ENCODE measurements at regions not wholly inside any gene's neighbourhood (a gene's known extent, or its start where the extent isn't known, plus 50 kb on each side); places are given as distances from the start of the nearest gene placed in this dataset.
"Not testable (repeated sequence)": the region's sequence is repeated elsewhere in the genome, so short reads cannot be mapped to it uniquely, and the experiment has no call there.

DNA sequence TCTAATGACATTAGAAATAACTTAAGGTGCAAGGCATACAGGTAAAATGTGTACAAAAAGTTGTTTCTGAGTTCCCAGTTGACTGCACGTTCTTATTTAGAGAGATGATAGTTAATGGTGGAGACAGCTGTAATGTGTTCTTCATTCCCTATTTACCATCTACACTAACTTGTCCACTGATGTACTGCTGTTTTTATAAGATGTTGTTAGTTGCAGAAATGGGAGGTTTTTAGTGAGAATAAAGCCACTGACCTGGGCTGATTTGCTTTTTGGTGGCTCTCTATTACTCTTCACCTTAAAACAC lies 122.9 kb upstream of the LYPLAL1 start:
- DNase-seq (ENCODE audit: low read depth) = no peak

DNA sequence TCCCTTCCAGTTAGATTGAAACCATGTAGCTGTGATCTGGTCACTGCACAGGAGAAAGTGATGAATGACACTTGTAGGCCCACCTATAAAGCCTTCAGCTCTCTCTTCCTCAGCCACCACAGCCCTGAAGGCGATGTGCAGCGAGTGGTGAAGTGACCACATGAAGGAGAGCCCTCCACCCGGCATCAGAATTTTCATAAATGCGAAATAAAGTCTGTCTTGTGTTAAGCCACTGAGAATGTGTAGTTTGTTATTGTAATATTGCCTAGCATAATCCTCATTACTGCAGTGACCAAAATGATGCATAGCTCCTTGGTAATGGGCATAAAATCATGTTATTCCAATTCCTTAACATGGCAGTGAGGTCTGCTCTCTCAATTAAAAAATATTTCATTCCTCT lies 122.1 kb upstream of the LYPLAL1 start:
- DNase-seq (ENCODE audit: low read depth) = no peak

DNA sequence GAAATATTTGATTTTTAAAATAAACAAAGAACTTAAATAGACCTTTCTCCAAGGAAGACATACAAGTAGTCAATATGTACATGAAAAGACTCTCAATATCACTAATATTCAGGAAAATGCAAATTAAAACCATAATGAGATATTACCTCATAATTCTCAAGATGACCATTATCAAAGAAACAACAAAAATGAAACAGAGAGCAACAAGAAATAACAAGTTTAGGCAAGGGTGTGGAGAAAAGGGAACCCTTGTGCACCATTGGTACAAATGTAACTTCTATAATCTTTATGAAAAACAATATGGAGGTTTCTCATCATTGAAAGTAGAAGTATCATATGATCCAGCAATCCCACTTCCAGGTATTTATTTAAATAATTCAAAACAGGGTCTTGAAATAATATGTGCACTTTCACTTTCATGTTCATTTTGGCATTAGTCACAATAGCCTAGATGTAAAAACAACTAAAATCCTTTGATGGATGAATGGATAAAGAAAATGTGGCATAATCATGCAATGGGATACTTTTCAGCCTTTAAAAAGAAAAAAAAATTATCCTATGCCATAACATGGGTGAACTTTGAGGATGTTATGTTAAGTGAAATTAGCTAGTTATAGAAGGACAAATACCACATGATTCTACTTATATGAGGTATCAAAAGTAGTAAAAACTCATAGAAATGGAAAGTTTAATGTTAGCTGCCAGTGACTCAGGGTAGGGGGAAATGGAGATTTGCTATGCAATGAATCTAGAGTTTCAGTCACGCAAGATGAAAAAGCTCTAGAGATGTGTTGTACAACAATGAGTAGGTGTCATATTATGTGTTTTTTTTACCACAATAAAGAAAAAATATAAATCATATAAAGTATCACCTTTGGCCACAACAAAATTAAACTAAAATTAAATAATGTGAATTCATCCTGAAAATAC lies 114.5 kb upstream of the LYPLAL1 start:
- DNase-seq (ENCODE audit: low read depth) = peak; percentile 2

- no peak for DNase-seq (ENCODE audit: low read depth)
Measured at GRCh38 chr1:219060798-219061197, 112.9 kb upstream of the LYPLAL1 start.

DNA sequence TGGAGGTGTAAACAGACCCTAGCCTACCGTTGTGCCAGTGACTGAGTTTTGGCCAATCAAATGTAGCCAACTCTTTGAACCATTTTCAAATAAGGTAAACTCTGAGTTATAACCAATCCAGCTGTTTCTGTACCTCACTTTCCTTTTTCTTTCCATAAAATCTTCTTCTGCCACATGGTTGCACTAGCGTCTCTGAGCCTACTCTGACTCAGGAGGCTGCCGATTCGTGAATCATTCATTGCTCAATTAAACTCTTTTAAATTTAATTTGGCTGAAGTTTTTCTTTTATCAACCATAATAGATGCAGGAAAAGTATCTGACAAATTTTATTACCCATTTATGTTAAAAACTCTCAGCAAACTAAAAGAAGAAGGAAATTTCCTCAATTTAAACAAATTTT lies 111.5 kb upstream of the LYPLAL1 start:
- peak; percentile 26 for DNase-seq (ENCODE audit: low read depth)

DNA sequence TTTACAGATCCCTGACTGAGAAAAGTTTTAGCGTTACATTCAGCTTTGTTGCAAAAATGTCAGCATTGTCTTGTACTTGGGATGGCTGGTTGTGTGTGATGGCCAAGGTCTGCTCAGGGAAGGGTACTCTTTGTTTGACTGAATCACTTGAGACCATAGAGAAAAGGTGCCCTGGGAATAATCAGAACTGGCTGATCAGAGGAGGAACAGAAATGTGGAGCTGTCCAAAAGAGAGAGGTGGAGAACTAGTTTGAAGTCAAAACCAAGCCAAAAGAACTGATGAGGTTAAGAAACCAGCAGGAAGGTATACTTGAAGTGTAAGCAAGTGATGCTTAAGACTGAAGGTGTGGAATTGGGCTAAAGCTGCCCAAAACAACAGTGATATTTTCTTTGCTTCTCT lies 107.6 kb upstream of the LYPLAL1 start:
- DNase-seq (ENCODE audit: low read depth) = no peak

- DNase-seq (ENCODE audit: low read depth) = peak; percentile 68
Measured at GRCh38 chr1:219066631-219067349, 106.9 kb upstream of the LYPLAL1 start.

DNA sequence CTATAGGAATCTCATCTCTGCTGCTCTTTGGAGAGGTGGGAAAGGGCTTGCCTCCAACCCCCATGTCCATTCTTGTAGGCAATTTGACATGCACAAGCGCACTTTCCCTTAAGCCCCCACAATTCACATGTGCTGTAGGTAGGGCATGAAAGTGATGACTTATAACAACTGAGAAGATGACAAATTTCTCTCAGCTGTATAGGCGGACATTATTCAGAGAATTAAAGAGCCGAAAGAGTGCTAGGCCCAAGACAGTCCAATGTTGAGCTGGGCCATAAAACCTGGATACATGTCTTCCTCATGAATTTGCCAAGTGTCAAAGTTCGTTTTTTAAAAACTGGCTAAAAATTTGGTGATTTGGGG lies 106.3 kb upstream of the LYPLAL1 start:
- no peak for DNase-seq (ENCODE audit: low read depth)

DNA sequence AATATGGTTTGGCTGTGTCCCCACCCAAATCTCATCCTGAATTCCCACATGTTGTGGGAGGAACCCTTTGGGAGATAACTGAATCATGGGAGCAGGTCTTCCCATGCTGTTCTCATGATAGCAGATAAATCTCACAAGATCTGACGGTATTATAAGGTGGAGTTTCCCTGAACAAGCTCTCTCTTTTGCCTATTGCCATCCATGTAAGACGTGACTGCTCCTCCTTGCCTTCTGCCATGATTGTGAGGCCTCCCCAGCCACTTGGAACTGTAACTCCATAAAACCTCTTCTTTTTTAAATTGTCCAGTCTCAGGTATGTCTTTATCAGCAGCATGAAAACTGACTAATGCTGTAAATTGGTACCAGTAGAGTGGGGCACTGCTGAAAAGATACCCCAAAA lies 103.3 kb upstream of the LYPLAL1 start:
- not testable (repeated sequence) for DNase-seq (ENCODE audit: low read depth)

DNA sequence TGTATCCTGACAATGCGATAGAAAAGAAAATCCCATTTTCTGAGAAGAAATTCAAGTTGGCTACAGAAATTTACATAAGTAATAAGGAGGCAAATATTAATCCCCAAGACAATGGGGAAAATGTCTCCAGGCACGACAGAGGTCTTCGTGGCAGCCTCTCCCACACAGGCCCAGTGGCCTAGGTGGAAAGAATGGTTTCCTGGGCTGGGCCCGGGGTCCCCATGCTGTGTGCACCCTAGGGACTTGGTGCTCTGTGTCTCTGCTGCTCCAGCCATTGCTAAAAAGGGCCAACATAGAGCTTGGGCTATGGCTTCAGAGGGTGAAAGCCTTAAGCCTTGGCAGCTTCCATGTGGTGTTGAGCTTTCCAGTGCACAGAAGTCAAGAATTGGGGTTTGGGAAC lies 102.5 kb upstream of the LYPLAL1 start:
- no peak for DNase-seq (ENCODE audit: low read depth)

- no peak for DNase-seq (ENCODE audit: low read depth)
Measured at GRCh38 chr1:219072329-219072728, 101.3 kb upstream of the LYPLAL1 start.

- no peak for DNase-seq (ENCODE audit: low read depth)
Measured at GRCh38 chr1:219074084-219074728, 99.5 kb upstream of the LYPLAL1 start.

DNA sequence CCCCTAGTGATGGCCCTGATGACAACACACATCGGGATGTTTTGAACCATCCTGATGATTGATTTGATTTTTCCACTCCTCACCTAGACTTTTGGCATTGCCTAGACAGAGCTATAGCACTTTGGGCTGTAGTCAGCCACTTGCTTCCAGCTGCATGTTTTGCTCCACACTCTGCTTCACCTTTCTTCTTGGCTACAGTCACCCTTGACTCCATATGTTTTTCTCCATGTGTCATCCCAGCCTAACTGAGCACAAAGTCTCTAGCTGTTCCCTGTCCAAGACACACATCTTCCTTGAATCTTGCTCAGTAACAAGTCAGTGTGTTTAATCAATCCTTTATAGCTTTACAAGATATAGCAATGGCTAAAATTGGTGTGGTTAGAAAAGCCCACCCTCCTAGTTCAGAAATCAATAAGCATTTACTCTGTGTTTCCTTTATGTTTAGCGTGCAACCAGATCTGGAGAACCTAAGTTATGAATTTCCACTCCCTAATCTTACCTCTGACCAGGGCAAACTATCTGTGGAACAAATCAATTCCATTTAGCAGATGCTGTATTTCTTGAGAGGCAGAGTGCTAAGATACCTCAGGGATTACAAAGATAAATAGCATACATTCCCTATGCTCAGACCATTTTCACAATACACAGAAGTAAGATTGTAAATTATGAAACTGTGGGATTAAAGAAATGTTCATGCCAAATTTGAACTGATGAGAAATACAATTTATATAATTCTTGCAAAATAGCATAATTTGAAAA lies 98.4 kb upstream of the LYPLAL1 start:
- no peak for DNase-seq (ENCODE audit: low read depth)

DNA sequence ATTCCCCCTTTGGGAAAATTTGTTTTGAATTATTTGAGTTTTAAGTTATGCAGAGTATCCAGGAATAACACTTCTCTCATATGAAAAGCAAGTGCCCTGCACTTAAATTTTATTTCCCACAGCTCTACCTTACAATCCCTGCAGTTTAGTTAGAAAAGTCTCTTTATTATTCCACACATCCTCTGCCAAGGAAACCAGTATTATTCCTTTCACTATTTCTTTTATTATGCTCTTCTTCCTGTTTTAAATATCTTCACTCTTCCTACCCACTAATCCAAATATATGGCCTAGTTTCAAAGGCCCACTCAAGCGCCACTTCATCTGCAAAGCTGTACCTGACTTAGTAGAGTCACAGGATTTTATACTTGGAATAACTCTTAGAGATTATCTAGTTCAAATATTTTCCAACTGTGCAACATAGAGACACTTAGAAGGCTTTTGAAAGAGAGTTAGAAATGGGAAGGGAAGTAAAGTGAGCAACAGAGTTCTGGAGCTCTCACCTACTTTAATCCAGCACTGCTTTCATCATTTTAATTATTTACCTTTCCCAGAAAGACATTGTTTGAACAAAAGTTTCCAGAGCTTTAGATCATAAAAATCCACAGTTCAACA lies 97.2 kb upstream of the LYPLAL1 start:
- DNase-seq (ENCODE audit: low read depth) = no peak

- not testable (repeated sequence) for DNase-seq (ENCODE audit: low read depth)
Measured at GRCh38 chr1:219077767-219078166, 95.9 kb upstream of the LYPLAL1 start.

- DNase-seq (ENCODE audit: low read depth) = no peak
Measured at GRCh38 chr1:219081943-219082925, 91.4 kb upstream of the LYPLAL1 start.

DNA sequence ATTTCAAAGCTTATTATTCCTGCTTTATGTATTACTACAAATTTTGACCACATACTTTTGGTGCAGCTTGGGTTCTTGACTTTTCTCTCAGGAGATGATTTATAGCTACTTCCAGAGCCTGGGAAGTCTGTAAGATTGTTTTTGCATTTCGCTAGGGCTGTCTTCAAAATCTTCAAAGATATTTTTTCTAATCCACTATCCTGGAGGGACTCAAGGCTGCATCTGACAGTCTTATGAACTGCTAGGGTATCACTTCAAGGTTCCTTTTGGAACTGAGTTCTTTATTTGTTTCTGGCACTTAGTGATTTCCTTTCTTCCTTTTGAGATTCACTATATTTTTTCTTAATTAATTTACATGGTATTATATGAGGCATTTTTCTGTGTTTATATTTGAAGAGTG lies 90.0 kb upstream of the LYPLAL1 start:
- DNase-seq (ENCODE audit: low read depth) = no peak

GRCh38 chr1:219085082-219085481 lies 88.6 kb upstream of the LYPLAL1 start:
- DNase-seq (ENCODE audit: low read depth) = peak; percentile 72

DNA sequence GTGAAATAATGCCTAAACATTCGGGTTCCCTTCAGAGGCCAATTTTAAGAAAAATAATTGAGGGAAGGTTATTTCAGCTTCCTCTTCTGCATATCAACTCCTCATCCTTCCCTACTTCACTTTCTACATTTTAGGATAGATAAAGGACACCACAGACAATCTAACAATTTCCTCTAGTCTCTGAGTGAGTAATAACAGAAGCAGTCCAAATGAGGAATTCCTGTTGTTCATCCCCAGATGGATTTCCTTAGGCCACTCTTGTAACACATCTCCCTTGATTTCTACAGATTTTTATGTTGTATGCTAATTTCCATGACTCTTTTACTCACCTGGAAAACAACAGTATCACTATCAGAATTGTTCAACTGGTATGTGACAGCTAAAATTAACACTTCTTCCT lies 87.7 kb upstream of the LYPLAL1 start:
- DNase-seq (ENCODE audit: low read depth) = peak; percentile 66

DNA sequence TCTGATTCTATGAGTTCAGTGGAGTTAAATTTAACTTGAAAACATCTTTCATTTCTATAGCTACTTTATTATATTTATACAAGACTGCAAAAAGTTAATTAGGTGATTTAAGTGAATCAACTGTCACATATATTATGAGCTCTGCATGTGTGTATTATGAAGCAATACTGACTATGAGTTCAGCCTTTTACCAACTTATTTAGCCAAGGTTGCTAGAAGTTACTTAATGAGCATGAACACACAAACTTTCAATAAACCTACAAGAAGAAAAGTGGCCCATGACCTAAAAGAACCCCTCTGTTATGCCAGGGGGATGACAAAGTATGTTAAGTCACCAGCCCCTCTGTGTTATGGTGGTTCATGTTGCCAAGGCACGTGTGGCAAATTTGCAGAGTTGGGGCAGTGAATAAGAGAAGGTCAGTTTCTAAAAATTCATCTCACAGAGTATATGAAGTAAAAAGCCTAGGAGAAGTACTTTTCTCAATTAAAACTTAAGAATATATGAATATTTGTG lies 86.7 kb upstream of the LYPLAL1 start:
- DNase-seq (ENCODE audit: low read depth) = no peak

All from ELR (cell line).